Transverse colon (tissue), 4 donors: ENCODE measurements at regions not wholly inside any gene's neighbourhood (a gene's known extent, or its start where the extent isn't known, plus 50 kb on each side); places are given as distances from the start of the nearest gene placed in this dataset.
"Not testable (repeated sequence)": the region's sequence is repeated elsewhere in the genome, so short reads cannot be mapped to it uniquely, and the experiment has no call there.

ENCODE experiments used
- DNase-seq: peaks from one replicate; pipeline ENCODE4 v3.0.0-alpha.2; 2019
- H3K27ac ChIP-seq, 4 donors: fragments of 200-600 bp; sonication (generic); 2 replicates each; pipeline ENCODE4 v1.5.1; 2016 to 2018; ENCODE audit warnings: inconsistent platforms in 4 of 4
- H3K27me3 ChIP-seq: fragments of 200-600 bp; sonication (generic); 2 replicates; pipeline ENCODE4 v1.5.1; 2017; ENCODE audit warnings: inconsistent platforms
- H3K36me3 ChIP-seq, 4 donors: fragments of 200-600 bp; sonication (generic); 2 replicates each; pipeline ENCODE4 v1.5.1; 2017 to 2019; ENCODE audit warnings: inconsistent platforms in 4 of 4
- H3K4me1 ChIP-seq, 4 donors: fragments of 200-600 bp; sonication (generic); 2 replicates each; pipeline ENCODE4 v1.5.1; 2017 to 2020; ENCODE audit warnings: inconsistent platforms in 4 of 4
- H3K4me3 ChIP-seq, 4 donors: fragments of 200-600 bp; sonication (generic); 1 replicate in 1 of 4; 2 replicates in 3 of 4; pipeline versions ENCODE4 v1.5.1 to v1.6.1; 2017 to 2019; ENCODE audit warnings: inconsistent platforms in 4 of 4
- H3K9me3 ChIP-seq, 2 donors: fragments of 200-600 bp; sonication (generic); 2 replicates each; pipeline ENCODE4 v1.5.1; 2017 to 2019; ENCODE audit warnings: inconsistent platforms in 2 of 2
- CTCF ChIP-seq, 5 experiments: fragments of 200-600 bp in 3 of 5; fragments of 450-650 bp in 2 of 5; sonication (generic) in 3 of 5; IDR thresholded peaks; 1 replicate in 2 of 5; 2 replicates in 3 of 5; pipeline ENCODE4 v1.5.1; 2016 to 2017; ENCODE audit warnings: antibody characterized with exemption in 5 of 5, inconsistent platforms in 3 of 5, mild to moderate bottlenecking in 2 of 5, moderate library complexity in 1 of 5
- EP300 ChIP-seq: sonication (generic); formaldehyde crosslinking; IDR thresholded peaks from one replicate; pipeline ENCODE4 v1.6.1; 2017; ENCODE audit warnings: antibody characterized with exemption, low read depth
- POLR2A ChIP-seq: fragments of 450-650 bp; IDR thresholded peaks from one replicate; pipeline ENCODE4 v1.6.1; 2016; ENCODE audit warnings: antibody characterized with exemption, mild to moderate bottlenecking, moderate library complexity
- POLR2AphosphoS5 ChIP-seq, 3 donors: sonication (generic); formaldehyde crosslinking; IDR thresholded peaks; one replicate each; pipeline ENCODE4 v1.6.1; 2016; ENCODE audit warnings: antibody characterized with exemption in 3 of 3
- WGBS, 2 donors: methylation state at CpG; one replicate each; pipeline ENCODE4 v1.1.5; 2018; ENCODE audit warnings: low coverage in 1 of 2; 5-methylcytosine and 5-hydroxymethylcytosine counted together
- in situ Hi-C, 4 donors: fragments of 200-750 bp; cut with MboI; loops; one replicate each; pipeline versions ENCODE4 v1.15.0 to v1.15.1; 2017; ENCODE audit warnings: low sequenced_read_pairs in 3 of 4, low pct_ligation_motif_present in 1 of 4, low pct_unique_long_range_greater_than_20kb in 1 of 4
- intact Hi-C: fragments of 100-400 bp; cut with DNase I; formaldehyde crosslinking; loops from one replicate; pipeline ENCODE4 v1.15.1; 2023; ENCODE audit warnings: low total_unique reads

- Histone ChIP-seq H3K27me3 (no peaks in the 10 kb centered on the region), H3K9me3 (peaks cover 0 to 8% of the 10 kb centered on the region in 2 donors), H3K27ac (no peak overlapping the region), H3K36me3 (no peaks in the 10 kb centered on the region), H3K4me1 (no peaks in the 10 kb centered on the region), H3K4me3 (no peak overlapping the region)
- in situ Hi-C loops (no loop called here), intact Hi-C loops (no loop called here)
- 44 to 70% methylated on average over 1 of the region's 1 CpG for WGBS, 2 donors
- TF ChIP-seq POLR2A (no peak), CTCF (IDR thresholded peaks at IDR 0.05) (no peak), EP300 (no peak), POLR2AphosphoS5 (IDR thresholded peaks at IDR 0.05) (no peak)
- DNase-seq = no peak
Observed at GRCh38 chr3:5694266-5694665, 506.8 kb downstream of the EDEM1 start.

- 90 to 96% methylated on average over 7 to 9 of the region's 9 CpGs for WGBS, 2 donors
- DNase-seq = no peak
- Histone ChIP-seq H3K36me3 (no peaks in the 10 kb centered on the region), H3K27ac (peak overlapping the region; percentile 62 to 82 (median 70)), H3K27me3 (no peaks in the 10 kb centered on the region), H3K9me3 (no peaks in the 10 kb centered on the region), H3K4me1 (peaks cover 0 to 14% (median 4%) of the 10 kb centered on the region in 4 donors), H3K4me3 (no peak overlapping the region)
- intact Hi-C loops = no loop called here
- in situ Hi-C loops = no loop called here
- TF ChIP-seq CTCF (IDR thresholded peaks at IDR 0.05) (no peak), EP300 (no peak), POLR2A (no peak), POLR2AphosphoS5 (IDR thresholded peaks at IDR 0.05) (no peak)
Observed at GRCh38 chr3:5698851-5699250, 511.3 kb downstream of the EDEM1 start.

- WGBS, 2 donors = 79 to 82% methylated on average over 6 of the region's 6 CpGs
- Histone ChIP-seq H3K9me3 (no peaks in the 10 kb centered on the region), H3K36me3 (no peaks in the 10 kb centered on the region), H3K4me1 (peaks cover 0 to 14% (median 4%) of the 10 kb centered on the region in 4 donors), H3K4me3 (no peak overlapping the region), H3K27ac (peak overlapping the region; percentile 62 to 82 (median 70)), H3K27me3 (no peaks in the 10 kb centered on the region)
- no peak for TF ChIP-seq CTCF (IDR thresholded peaks at IDR 0.05)
- TF ChIP-seq EP300 = no peak
- no peak for TF ChIP-seq POLR2A
- no peak for TF ChIP-seq POLR2AphosphoS5 (IDR thresholded peaks at IDR 0.05)
- intact Hi-C loops (no loop called here), in situ Hi-C loops (no loop called here)
- no peak for DNase-seq
Observed at GRCh38 chr3:5699313-5699712, 511.8 kb downstream of the EDEM1 start.

- Histone ChIP-seq H3K9me3 (no peaks in the 10 kb centered on the region), H3K36me3 (no peaks in the 10 kb centered on the region), H3K4me1 (peaks cover 0 to 14% (median 4%) of the 10 kb centered on the region in 4 donors), H3K4me3 (no peak overlapping the region), H3K27ac (peak overlapping the region; percentile 62 to 82 (median 70)), H3K27me3 (no peaks in the 10 kb centered on the region)
- peak; percentile 70 for DNase-seq
- in situ Hi-C loops (no loop called here), intact Hi-C loops (no loop called here)
- WGBS, 2 donors = 30 to 74% methylated on average over 1 to 2 of the region's 2 CpGs
- TF ChIP-seq POLR2AphosphoS5 (IDR thresholded peaks at IDR 0.05) = peak in 1 of 3 donors; percentile 30
- no peak for TF ChIP-seq POLR2A
Observed at GRCh38 chr3:5699811-5700210, 512.3 kb downstream of the EDEM1 start.

- H3K36me3 ChIP-seq, H3K9me3 ChIP-seq, H3K4me3 ChIP-seq, in situ Hi-C loops, H3K27me3 ChIP-seq, intact Hi-C loops: not testable (repeated sequence)
- 46 to 49% methylated on average over 2 of the region's 2 CpGs for WGBS, 2 donors
- H3K4me1 ChIP-seq = peaks cover 0 to 14% (median 4%) of the 10 kb centered on the region in 4 donors
- TF ChIP-seq POLR2AphosphoS5 (IDR thresholded peaks at IDR 0.05) = peak in 2 of 3 donors; percentile 17 to 40
- peak overlapping the region; percentile 62 to 82 (median 77) for H3K27ac ChIP-seq
- DNase-seq = peak; percentile 29
Observed at GRCh38 chr3:5701005-5701404, 513.5 kb downstream of the EDEM1 start.
